Gastrocnemius medialis (tissue), 4 donors: ENCODE measurements at regions not wholly inside any gene's neighbourhood (a gene's known extent, or its start where the extent isn't known, plus 50 kb on each side); places are given as distances from the start of the nearest gene placed in this dataset.

Experiments
- ATAC-seq, 2 donors: fragments of 150-250 bp; one replicate each; pipeline ENCODE4 v1.9.1; 2016
- DNase-seq, 2 donors: peaks; one replicate each; pipeline ENCODE4 v3.0.0-alpha.2; 2019
- H3K27ac ChIP-seq, 4 donors: fragments of 200-600 bp; sonication (generic); 1 replicate in 1 of 4; 2 replicates in 3 of 4; pipeline ENCODE4 v1.5.1; 2016 to 2018; ENCODE audit warnings: mild to moderate bottlenecking in 2 of 4, moderate library complexity in 1 of 4
- H3K27me3 ChIP-seq, 3 donors: fragments of 200-600 bp; sonication (generic) in 2 of 3; 1 replicate in 1 of 3; 2 replicates in 2 of 3; pipeline versions ENCODE4 v1.5.1 to v1.6.0; 2016 to 2019; ENCODE audit warnings: mild to moderate bottlenecking in 1 of 3, moderate library complexity in 1 of 3
- H3K36me3 ChIP-seq, 2 donors: fragments of 200-600 bp; sonication (generic) in 1 of 2; one replicate each; pipeline ENCODE4 v1.5.1; 2017 to 2018
- H3K4me1 ChIP-seq, 2 donors: fragments of 200-600 bp; sonication (generic) in 1 of 2; one replicate each; pipeline ENCODE4 v1.5.1; 2016 to 2017; ENCODE audit warnings: mild to moderate bottlenecking in 2 of 2
- H3K4me3 ChIP-seq, 4 donors: fragments of 200-600 bp; sonication (generic) in 3 of 4; 1 replicate in 1 of 4; 2 replicates in 3 of 4; pipeline ENCODE4 v1.5.1; 2016 to 2019; ENCODE audit warnings: mild to moderate bottlenecking in 2 of 4
- H3K9me3 ChIP-seq, 3 donors: fragments of 200-600 bp; sonication (generic) in 2 of 3; 1 replicate in 1 of 3; 2 replicates in 2 of 3; pipeline ENCODE4 v1.5.1; 2016 to 2019
- CTCF ChIP-seq, 5 experiments: fragments of 450-650 bp in 3 of 5; fragments of 200-600 bp in 2 of 5; sonication (generic) in 2 of 5; IDR thresholded peaks in 4 of 5; conservative IDR thresholded peaks in 1 of 5; 1 replicate in 4 of 5; 2 replicates in 1 of 5; pipeline ENCODE4 v1.5.1; 2016 to 2019; ENCODE audit warnings: antibody characterized with exemption in 5 of 5, mild to moderate bottlenecking in 3 of 5, moderate library complexity in 3 of 5
- POLR2A ChIP-seq, 2 donors: fragments of 450-650 bp; IDR thresholded peaks; one replicate each; pipeline ENCODE4 v1.6.1; 2017; ENCODE audit warnings: antibody characterized with exemption in 2 of 2, mild to moderate bottlenecking in 2 of 2, moderate library complexity in 2 of 2
- in situ Hi-C, 4 donors: fragments of 200-750 bp; cut with MboI; loops; one replicate each; pipeline versions ENCODE4 v1.15.0 to v1.8.0; 2017; ENCODE audit warnings: low sequenced_read_pairs in 4 of 4
- intact Hi-C: fragments of 100-400 bp; cut with DNase I; formaldehyde crosslinking; loops from one replicate; pipeline ENCODE4 v1.15.1; 2023; ENCODE audit warnings: low total_unique reads

GRCh38 chr11:70785372-70785771, 387.0 kb downstream of the CTTN start:
- DNase-seq, result no peak
- no peaks in the 10 kb centered on the region for H3K36me3 ChIP-seq
- no peaks in the 10 kb centered on the region for H3K9me3 ChIP-seq
- intact Hi-C loops, result no loop called here
- H3K27ac ChIP-seq, result no peak overlapping the region
- H3K27me3 ChIP-seq, result no peaks in the 10 kb centered on the region
- TF ChIP-seq CTCF (IDR thresholded peaks at IDR 0.05 in 4 of 5, conservative IDR thresholded peaks at IDR 0.05 in 1 of 5) (no peak), POLR2A (IDR thresholded peaks at IDR 0.05) (no peak)
- H3K4me1 ChIP-seq, result no peaks in the 10 kb centered on the region
- in situ Hi-C loops, result no loop called here
- H3K4me3 ChIP-seq, result no peak overlapping the region
- no peak for ATAC-seq

GRCh38 chr11:70786021-70786665, 387.8 kb downstream of the CTTN start:
- no peaks in the 10 kb centered on the region for H3K27me3 ChIP-seq
- H3K36me3 ChIP-seq, result no peaks in the 10 kb centered on the region
- no peaks in the 10 kb centered on the region for H3K4me1 ChIP-seq
- H3K27ac ChIP-seq, result no peak overlapping the region
- no peaks in the 10 kb centered on the region for H3K9me3 ChIP-seq
- in situ Hi-C loops (no loop called here), intact Hi-C loops (no loop called here)
- TF ChIP-seq CTCF (IDR thresholded peaks at IDR 0.05 in 4 of 5, conservative IDR thresholded peaks at IDR 0.05 in 1 of 5), result no peak
- TF ChIP-seq POLR2A (IDR thresholded peaks at IDR 0.05), result no peak
- no peak for ATAC-seq
- no peak for DNase-seq
- no peak overlapping the region for H3K4me3 ChIP-seq

GRCh38 chr11:70788248-70789022, 390.1 kb downstream of the CTTN start:
- in situ Hi-C loops, result no loop called here
- Histone ChIP-seq H3K27ac (no peak overlapping the region), H3K36me3 (no peaks in the 10 kb centered on the region), H3K9me3 (peaks cover 0 to under 1% (median 0%) of the 10 kb centered on the region in 3 donors), H3K27me3 (no peaks in the 10 kb centered on the region), H3K4me3 (no peak overlapping the region), H3K4me1 (no peaks in the 10 kb centered on the region)
- ATAC-seq, result no peak
- DNase-seq, result no peak
- intact Hi-C loops, result no loop called here
- TF ChIP-seq CTCF (IDR thresholded peaks at IDR 0.05 in 4 of 5, conservative IDR thresholded peaks at IDR 0.05 in 1 of 5) (no peak), POLR2A (IDR thresholded peaks at IDR 0.05) (no peak)

GRCh38 chr11:70790671-70791300, 392.5 kb downstream of the CTTN start:
- no peaks in the 10 kb centered on the region for H3K27me3 ChIP-seq
- H3K27ac ChIP-seq, result no peak overlapping the region
- H3K4me1 ChIP-seq, result no peaks in the 10 kb centered on the region
- intact Hi-C loops, result no loop called here
- ATAC-seq (no peak), DNase-seq (no peak)
- H3K9me3 ChIP-seq, result peaks cover 0 to 6% (median 0%) of the 10 kb centered on the region in 3 donors
- no peaks in the 10 kb centered on the region for H3K36me3 ChIP-seq
- in situ Hi-C loops, result no loop called here
- no peak overlapping the region for H3K4me3 ChIP-seq
- TF ChIP-seq POLR2A (IDR thresholded peaks at IDR 0.05) (no peak), CTCF (IDR thresholded peaks at IDR 0.05 in 4 of 5, conservative IDR thresholded peaks at IDR 0.05 in 1 of 5) (no peak)
